Ovary (tissue), 7 donors: ENCODE measurements at regions not wholly inside any gene's neighbourhood (a gene's known extent, or its start where the extent isn't known, plus 50 kb on each side); places are given as distances from the start of the nearest gene placed in this dataset.

Source experiments
- DNase-seq, 5 donors: peaks; one replicate each; pipeline ENCODE4 v3.0.0-alpha.2; 2019 to 2020
- H3K27ac ChIP-seq, 2 donors: fragments of 200-600 bp; one replicate each; pipeline versions ENCODE4 v1.5.1 to v1.8.0; 2019 to 2022
- H3K27me3 ChIP-seq: fragments of 200-600 bp; one replicate; pipeline ENCODE4 v1.8.0; 2022
- H3K36me3 ChIP-seq: fragments of 200-600 bp; sonication (generic); one replicate; pipeline ENCODE4 v1.5.1; 2019
- H3K4me1 ChIP-seq: one replicate; pipeline ENCODE4 v1.8.1; 2013; ENCODE audit warnings: mild to moderate bottlenecking, moderate library complexity; ENCODE audit not compliant: insufficient read depth
- H3K4me3 ChIP-seq: fragments of 200-600 bp; sonication (generic); one replicate; pipeline ENCODE4 v1.5.1; 2017
- H3K9me3 ChIP-seq, 2 donors: fragments of 200-600 bp in 1 of 2; sonication (generic) in 1 of 2; one replicate each; pipeline versions ENCODE4 v1.5.1 to v1.8.1; 2013 to 2019; ENCODE audit warnings: mild to moderate bottlenecking in 1 of 2, moderate library complexity in 1 of 2
- EP300 ChIP-seq: sonication (generic); formaldehyde crosslinking; IDR thresholded peaks from one replicate; pipeline ENCODE4 v1.6.1; 2017; ENCODE audit warnings: antibody characterized with exemption
- POLR2A ChIP-seq: fragments of 450-650 bp; IDR thresholded peaks from one replicate; pipeline ENCODE4 v1.6.1; 2017; ENCODE audit warnings: antibody characterized with exemption, mild to moderate bottlenecking, moderate library complexity
- WGBS, 3 donors: extraction: QIAGEN DNeasy Blood & Tissue Kit in 1 of 3; methylation state at CpG; one replicate each; pipeline versions ENCODE4 v1.1.5 to v1.1.7; 2013 to 2017; 5-methylcytosine and 5-hydroxymethylcytosine counted together
- intact Hi-C, 4 donors: fragments of 100-400 bp; cut with DNase I; formaldehyde crosslinking; loops; one replicate each; pipeline versions ENCODE4 v1.11.0 to v1.15.1; 2022 to 2023
- TF ChIP-seq, protein P1 (sequence below), 3 donors: fragments of 450-650 bp in 2 of 3; fragments of 200-600 bp in 1 of 3; IDR thresholded peaks; one replicate each; pipeline versions ENCODE4 v1.5.1 to v1.8.0; 2016 to 2022; ENCODE audit warnings: antibody characterized with exemption in 3 of 3, mild to moderate bottlenecking in 1 of 3
- donor health status: DM: no; HTN: no; CAD: no; lungs with moderate emphysema.
- donor health status: DM: no; HTN: no; CAD: no.
- donor health status: Bipolar disorder and iron deficiency.
- donor health status: DM: no; HTN: no; CAD: no.
- donor health status: DM: yes; HTN: yes; CAD: no.

DNA sequence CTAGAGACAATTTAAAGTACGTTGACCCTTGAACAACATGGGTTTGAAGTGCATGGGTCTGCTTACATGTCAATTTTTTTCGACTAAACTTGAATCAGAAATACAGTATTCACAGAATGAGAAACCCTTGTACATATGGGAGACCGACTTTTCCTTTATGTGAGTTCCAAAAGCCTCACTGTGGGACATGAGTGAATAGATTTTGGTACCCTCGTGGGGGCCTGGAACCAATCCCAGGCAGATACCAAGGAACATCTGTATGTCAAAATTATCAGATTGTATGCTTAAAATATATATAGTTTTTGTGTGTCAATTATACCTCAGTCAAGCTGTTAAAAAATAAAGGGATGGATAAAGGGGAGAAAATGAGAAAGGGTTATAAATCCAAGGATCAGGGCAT lies 78.7 kb upstream of the MAN2A1 start:
- no peak for DNase-seq
- TF ChIP-seq EP300: no peak
- TF ChIP-seq, protein P1, sequence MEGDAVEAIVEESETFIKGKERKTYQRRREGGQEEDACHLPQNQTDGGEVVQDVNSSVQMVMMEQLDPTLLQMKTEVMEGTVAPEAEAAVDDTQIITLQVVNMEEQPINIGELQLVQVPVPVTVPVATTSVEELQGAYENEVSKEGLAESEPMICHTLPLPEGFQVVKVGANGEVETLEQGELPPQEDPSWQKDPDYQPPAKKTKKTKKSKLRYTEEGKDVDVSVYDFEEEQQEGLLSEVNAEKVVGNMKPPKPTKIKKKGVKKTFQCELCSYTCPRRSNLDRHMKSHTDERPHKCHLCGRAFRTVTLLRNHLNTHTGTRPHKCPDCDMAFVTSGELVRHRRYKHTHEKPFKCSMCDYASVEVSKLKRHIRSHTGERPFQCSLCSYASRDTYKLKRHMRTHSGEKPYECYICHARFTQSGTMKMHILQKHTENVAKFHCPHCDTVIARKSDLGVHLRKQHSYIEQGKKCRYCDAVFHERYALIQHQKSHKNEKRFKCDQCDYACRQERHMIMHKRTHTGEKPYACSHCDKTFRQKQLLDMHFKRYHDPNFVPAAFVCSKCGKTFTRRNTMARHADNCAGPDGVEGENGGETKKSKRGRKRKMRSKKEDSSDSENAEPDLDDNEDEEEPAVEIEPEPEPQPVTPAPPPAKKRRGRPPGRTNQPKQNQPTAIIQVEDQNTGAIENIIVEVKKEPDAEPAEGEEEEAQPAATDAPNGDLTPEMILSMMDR (IDR thresholded peaks at IDR 0.05): no peak
- no peak for TF ChIP-seq POLR2A
- H3K27me3 ChIP-seq: no peaks in the 10 kb centered on the region
- no peak overlapping the region for H3K4me3 ChIP-seq
- no peak overlapping the region for H3K27ac ChIP-seq
- intact Hi-C loops: no loop called here
- H3K36me3 ChIP-seq: no peaks in the 10 kb centered on the region
- WGBS, 3 donors: 78 to 84% (median 80%) methylated on average over 4 of the region's 4 CpGs
- H3K4me1 ChIP-seq: no peaks in the 10 kb centered on the region
- H3K9me3 ChIP-seq: no peaks in the 10 kb centered on the region

DNA sequence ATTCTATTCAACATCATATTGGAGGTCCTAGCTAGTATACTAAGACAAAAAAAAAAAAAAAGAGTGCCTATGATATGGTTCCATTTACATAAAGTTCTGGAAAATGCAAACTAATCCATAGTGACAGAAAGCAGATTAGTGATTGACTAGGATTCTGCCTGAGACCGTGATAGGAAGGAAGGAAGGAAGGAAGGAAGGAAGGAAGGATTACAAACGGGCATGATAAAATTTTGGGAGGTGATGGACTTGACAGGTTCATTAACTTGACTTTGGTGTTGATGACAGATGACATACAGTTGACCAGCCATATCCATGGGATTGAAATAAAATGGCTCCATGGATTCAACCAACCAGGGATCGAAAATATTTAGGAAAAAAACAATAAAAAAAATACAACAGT lies 79.1 kb upstream of the MAN2A1 start:
- no peaks in the 10 kb centered on the region for H3K36me3 ChIP-seq
- no peaks in the 10 kb centered on the region for H3K9me3 ChIP-seq
- DNase-seq: no peak
- WGBS, 3 donors: 76 to 80% (median 80%) methylated on average over 3 of the region's 3 CpGs
- H3K4me3 ChIP-seq: no peak overlapping the region
- TF ChIP-seq, protein P1 (IDR thresholded peaks at IDR 0.05): no peak
- TF ChIP-seq EP300 (no peak), POLR2A (no peak)
- H3K27ac ChIP-seq: no peak overlapping the region
- intact Hi-C loops: no loop called here
- H3K27me3 ChIP-seq: no peaks in the 10 kb centered on the region
- no peaks in the 10 kb centered on the region for H3K4me1 ChIP-seq

DNA sequence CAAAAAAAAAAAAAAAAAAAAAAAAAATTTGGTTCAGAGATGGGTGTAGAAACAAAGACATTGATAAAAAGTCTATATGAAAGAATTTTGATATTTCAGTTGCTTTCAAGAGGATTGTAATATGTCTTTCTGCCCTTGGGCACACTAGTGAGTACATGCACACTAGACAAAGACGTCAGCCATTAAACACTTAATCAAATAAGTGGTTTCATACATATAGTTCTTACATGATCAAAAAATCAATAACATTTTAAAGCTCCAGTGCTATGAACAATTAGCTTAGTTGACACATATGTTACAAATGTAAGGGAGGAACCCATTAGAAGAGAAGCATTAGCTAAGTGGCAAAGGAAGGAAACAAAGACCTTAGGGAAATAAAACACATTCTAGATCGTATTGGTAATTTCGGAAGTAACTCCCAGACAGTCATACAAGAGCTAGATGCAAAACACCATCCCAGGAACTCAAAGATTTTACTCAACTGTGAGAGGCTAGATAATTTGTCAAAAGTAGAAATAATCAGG lies 84.5 kb upstream of the MAN2A1 start:
- 89 to 91% (median 90%) methylated on average over 3 of the region's 3 CpGs for WGBS, 3 donors
- intact Hi-C loops: no loop called here
- TF ChIP-seq, protein P1 (IDR thresholded peaks at IDR 0.05): no peak
- no peak for TF ChIP-seq POLR2A
- no peak for TF ChIP-seq EP300
- Histone ChIP-seq H3K36me3 (no peaks in the 10 kb centered on the region), H3K4me3 (no peak overlapping the region), H3K27ac (no peak overlapping the region), H3K27me3 (no peaks in the 10 kb centered on the region), H3K4me1 (no peaks in the 10 kb centered on the region), H3K9me3 (no peaks in the 10 kb centered on the region)
- DNase-seq: no peak

DNA sequence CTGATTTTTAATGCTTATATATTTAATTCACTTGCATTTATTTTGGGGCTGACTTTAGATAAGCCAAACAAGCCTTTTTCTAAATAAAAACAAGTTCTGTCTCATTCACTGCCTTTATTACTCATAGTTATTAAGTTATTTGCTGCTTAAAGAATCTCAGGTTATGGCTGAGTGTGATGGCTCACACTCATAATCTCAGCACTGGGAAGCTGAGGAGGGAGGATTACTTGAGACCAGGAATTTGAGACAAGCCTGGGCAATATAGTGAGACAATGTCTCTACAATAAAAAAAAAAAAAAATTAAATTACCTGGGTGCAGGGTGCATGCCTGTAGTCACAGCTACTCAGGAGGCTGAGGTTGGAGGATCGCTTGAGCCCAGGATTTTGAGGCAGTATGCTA lies 85.0 kb upstream of the MAN2A1 start:
- intact Hi-C loops: no loop called here

More for the DNA sequence above, 85.0 kb upstream of the MAN2A1 start:
- Histone ChIP-seq H3K4me1 (no peaks in the 10 kb centered on the region), H3K27me3 (no peaks in the 10 kb centered on the region), H3K27ac (no peak overlapping the region), H3K36me3 (no peaks in the 10 kb centered on the region), H3K4me3 (no peak overlapping the region), H3K9me3 (no peaks in the 10 kb centered on the region)
- no peak for DNase-seq
- WGBS, 3 donors: 89 to 97% (median 92%) methylated on average over 1 of the region's 1 CpG
- TF ChIP-seq POLR2A (no peak), EP300 (no peak)
- TF ChIP-seq, protein P1 (IDR thresholded peaks at IDR 0.05): no peak
